CD4-positive, alpha-beta T cell (primary cell): ENCODE measurements at regions not wholly inside any gene's neighbourhood (a gene's known extent, or its start where the extent isn't known, plus 50 kb on each side); places are given as distances from the start of the nearest gene placed in this dataset.

Source experiments
- ATAC-seq: fragments of 200-7000 bp; cut with Tn5 transposase; one replicate; pipeline ENCODE4 v1.10.0; 2022; ENCODE audit warnings: mild to moderate bottlenecking; ENCODE audit not compliant: poor library complexity
- CTCF ChIA-PET: fragments of 350-600 bp; sonication (Branson Sonifier 250); formaldehyde crosslinking; loops from one replicate; lab custom pipeline; 2021; ENCODE audit warnings: antibody characterized with exemption, inconsistent platforms; lab: Charles Lee
- POLR2A ChIA-PET: fragments of 350-600 bp; sonication (Branson Sonifier 250); formaldehyde crosslinking; loops from one replicate; lab custom pipeline; 2021; ENCODE audit warnings: antibody characterized with exemption, inconsistent platforms; lab: Charles Lee
- DNase-seq, 14 experiments: peaks; one replicate each; pipeline ENCODE4 v3.0.0-alpha.2; 2013 to 2020; ENCODE audit warnings: mixed read lengths in 2 of 14
- H3K27ac ChIP-seq, 2 donors: one replicate each; pipeline versions ENCODE4 v1.5.1 to v1.7.0; 2013; ENCODE audit warnings: low read length in 2 of 2, low read depth in 1 of 2, mild to moderate bottlenecking in 1 of 2
- H3K27me3 ChIP-seq, 2 experiments: 1 replicate in 1 of 2; 2 replicates in 1 of 2; pipeline versions ENCODE4 v1.6.1 to v1.7.0; 2013; ENCODE audit warnings: low read length in 2 of 2, control low read depth in 1 of 2, mild to moderate bottlenecking in 1 of 2, moderate library complexity in 1 of 2; ENCODE audit not compliant: insufficient read depth in 2 of 2, control insufficient read depth in 1 of 2
- H3K36me3 ChIP-seq: one replicate; pipeline ENCODE4 v1.6.1; 2013; ENCODE audit warnings: low read length, control low read depth; ENCODE audit not compliant: insufficient read depth
- H3K4me1 ChIP-seq: one replicate; pipeline ENCODE4 v1.6.1; 2013; ENCODE audit warnings: low read length, control low read depth; ENCODE audit not compliant: insufficient read depth
- H3K4me3 ChIP-seq: one replicate; pipeline ENCODE4 v1.5.1; 2013; ENCODE audit warnings: mild to moderate bottlenecking, low read length, moderate library complexity
- H3K9me3 ChIP-seq, 2 experiments: 1 replicate in 1 of 2; 2 replicates in 1 of 2; pipeline versions ENCODE4 v1.6.1 to v1.7.0; 2013; ENCODE audit warnings: low read length in 2 of 2, mild to moderate bottlenecking in 2 of 2, control low read depth in 1 of 2, moderate library complexity in 1 of 2; ENCODE audit not compliant: control insufficient read depth in 1 of 2, insufficient read depth in 1 of 2
- H3K27ac Mint-ChIP-seq: one replicate; pipeline ENCODE4 v1.8.0; 2020; ENCODE audit warnings: mixed read lengths
- H3K27me3 Mint-ChIP-seq: one replicate; pipeline ENCODE4 v1.8.0; 2021; ENCODE audit warnings: mixed read lengths
- H3K36me3 Mint-ChIP-seq: one replicate; pipeline ENCODE4 v1.8.0; 2021; ENCODE audit warnings: low read depth, mixed read lengths
- H3K4me1 Mint-ChIP-seq: one replicate; pipeline ENCODE4 v1.8.0; 2021; ENCODE audit warnings: low read depth, mixed read lengths
- H3K4me3 Mint-ChIP-seq: one replicate; pipeline ENCODE4 v1.8.0; 2020; ENCODE audit warnings: mild to moderate bottlenecking, mixed read lengths
- H3K9me3 Mint-ChIP-seq: one replicate; pipeline ENCODE4 v1.8.0; 2020; ENCODE audit warnings: mixed read lengths
- CTCF ChIP-seq: fragments of 200-600 bp; IDR thresholded peaks from one replicate; pipeline ENCODE4 v1.8.0; 2022; ENCODE audit warnings: antibody characterized with exemption, mild to moderate bottlenecking
- intact Hi-C, 2 experiments: fragments of 100-400 bp; cut with DNase I in 1 of 2; cut with micrococcal nuclease in 1 of 2; formaldehyde crosslinking; loops; one replicate each; pipeline versions ENCODE4 v1.15.1 to v1.9.0; 2023 to 2025; cut with DNase I, micrococcal nuclease

- no peak overlapping the region for H3K27ac Mint-ChIP-seq
- H3K27ac ChIP-seq: no peak overlapping the region
- H3K27me3 ChIP-seq: no peaks in the 10 kb centered on the region
- no peak overlapping the region for H3K4me3 Mint-ChIP-seq
- ATAC-seq: no peak
- peaks cover 0 to 10% of the 10 kb centered on the region in 2 experiments for H3K9me3 ChIP-seq
- intact Hi-C loops: no loop called here
- H3K4me1 ChIP-seq: no peaks in the 10 kb centered on the region
- no peaks in the 10 kb centered on the region for H3K36me3 ChIP-seq
- DNase-seq: no peak
- peaks cover 9% of the 10 kb centered on the region for H3K9me3 Mint-ChIP-seq
- H3K27me3 Mint-ChIP-seq: no peaks in the 10 kb centered on the region
- no peaks in the 10 kb centered on the region for H3K36me3 Mint-ChIP-seq
- CTCF ChIA-PET: no interaction called here
- TF ChIP-seq CTCF: no peak
- H3K4me1 Mint-ChIP-seq: no peaks in the 10 kb centered on the region
- no peak overlapping the region for H3K4me3 ChIP-seq
- POLR2A ChIA-PET: no interaction called here
Measured at GRCh38 chr18:40031435-40031834, 1923.6 kb upstream of the PIK3C3 start.

GRCh38 chr18:40019797-40020392 is 1935.1 kb upstream of the PIK3C3 start:
- ATAC-seq (no peak), DNase-seq (no peak)
- Histone ChIP-seq H3K4me1 (no peaks in the 10 kb centered on the region), H3K27me3 (no peaks in the 10 kb centered on the region), H3K27ac (no peak overlapping the region), H3K36me3 (no peaks in the 10 kb centered on the region), H3K4me3 (no peak overlapping the region), H3K9me3 (peaks cover 0 to 7% of the 10 kb centered on the region in 2 experiments)
- CTCF ChIA-PET: no interaction called here
- Mint-ChIP-seq H3K27me3 (no peaks in the 10 kb centered on the region), H3K4me1 (no peaks in the 10 kb centered on the region), H3K27ac (no peak overlapping the region), H3K9me3 (peaks cover 6% of the 10 kb centered on the region), H3K36me3 (no peaks in the 10 kb centered on the region), H3K4me3 (no peak overlapping the region)
- intact Hi-C loops: loop anchor here (2.0 to 10.0 kb wide), 2 partner anchors 39 to 55 kb away; no protein-coding TSS in a partner anchor
- TF ChIP-seq CTCF: no peak
- POLR2A ChIA-PET: no interaction called here

GRCh38 chr18:40018266-40018665 is 1936.8 kb upstream of the PIK3C3 start:
- intact Hi-C loops: no loop called here
- Mint-ChIP-seq H3K4me3 (no peak overlapping the region), H3K27me3 (no peaks in the 10 kb centered on the region), H3K27ac (no peak overlapping the region), H3K4me1 (no peaks in the 10 kb centered on the region), H3K36me3 (no peaks in the 10 kb centered on the region), H3K9me3 (peaks cover 6% of the 10 kb centered on the region)
- Histone ChIP-seq H3K4me3 (no peak overlapping the region), H3K9me3 (peaks cover 0 to 4% of the 10 kb centered on the region in 2 experiments), H3K27ac (no peak overlapping the region), H3K27me3 (no peaks in the 10 kb centered on the region), H3K4me1 (no peaks in the 10 kb centered on the region), H3K36me3 (no peaks in the 10 kb centered on the region)
- ChIA-PET POLR2A (no interaction called here), CTCF (no interaction called here)
- no peak for ATAC-seq
- no peak for DNase-seq
- TF ChIP-seq CTCF: no peak
